ENCODE measurements at regions not wholly inside any gene's neighbourhood (a gene's known extent, or its start where the extent isn't known, plus 50 kb on each side); places are given as distances from the start of the nearest gene placed in this dataset.

DNA sequence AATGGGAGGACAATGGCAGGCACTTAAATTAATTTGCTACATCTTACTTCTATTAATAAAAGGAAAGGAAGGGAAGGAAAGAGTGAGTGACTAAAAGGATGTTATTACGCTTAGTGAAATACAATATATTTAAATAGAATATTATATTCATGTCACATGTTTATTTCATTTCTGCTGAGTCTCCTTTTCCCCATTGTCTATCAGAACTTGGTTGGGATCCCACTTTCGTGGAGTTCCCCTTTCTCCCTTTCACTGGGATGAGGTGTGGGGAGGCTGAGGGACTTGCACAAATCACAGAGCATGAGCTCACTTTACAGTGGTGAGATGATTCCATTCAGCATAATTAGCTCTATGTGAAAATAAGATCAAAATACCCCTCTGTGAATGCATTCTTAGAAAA, 730.6 kb downstream of the TSN start:
- Histone ChIP-seq H4K20me1 (ENCODE audit: control insufficient read depth, insufficient read depth, low read depth, low read length) (no peaks in the 10 kb centered on the region), H3K36me3 (ENCODE audit: control insufficient read depth, low read length) (no peaks in the 10 kb centered on the region), H3K9me2 (replicated peaks; ENCODE audit: control insufficient read depth, low read length) (no peaks in the 10 kb centered on the region), H3K4me1 (ENCODE audit: control insufficient read depth, low read length) (peaks cover 8% of the 10 kb centered on the region), H3K9me3 (ENCODE audit: control insufficient read depth, insufficient read depth, low read length) (no peaks in the 10 kb centered on the region), H3F3A (ENCODE audit: control insufficient read depth, insufficient read depth) (no peaks in the 10 kb centered on the region), H3K4me3 (ENCODE audit: low read length) (no peak overlapping the region), H3K4me2 (ENCODE audit: low read length) (no peak overlapping the region), H3K27ac (ENCODE audit: low read depth, low read length) (no peak overlapping the region), H3K79me2 (ENCODE audit: control insufficient read depth, low read length) (no peaks in the 10 kb centered on the region), H3K27me3 (ENCODE audit: control insufficient read depth, low read length) (no peaks in the 10 kb centered on the region)
- TF ChIP-seq EZH2phosphoT487 (IDR thresholded peaks at IDR 0.05; ENCODE audit: borderline replicate concordance, low read length) = no peak

DNA sequence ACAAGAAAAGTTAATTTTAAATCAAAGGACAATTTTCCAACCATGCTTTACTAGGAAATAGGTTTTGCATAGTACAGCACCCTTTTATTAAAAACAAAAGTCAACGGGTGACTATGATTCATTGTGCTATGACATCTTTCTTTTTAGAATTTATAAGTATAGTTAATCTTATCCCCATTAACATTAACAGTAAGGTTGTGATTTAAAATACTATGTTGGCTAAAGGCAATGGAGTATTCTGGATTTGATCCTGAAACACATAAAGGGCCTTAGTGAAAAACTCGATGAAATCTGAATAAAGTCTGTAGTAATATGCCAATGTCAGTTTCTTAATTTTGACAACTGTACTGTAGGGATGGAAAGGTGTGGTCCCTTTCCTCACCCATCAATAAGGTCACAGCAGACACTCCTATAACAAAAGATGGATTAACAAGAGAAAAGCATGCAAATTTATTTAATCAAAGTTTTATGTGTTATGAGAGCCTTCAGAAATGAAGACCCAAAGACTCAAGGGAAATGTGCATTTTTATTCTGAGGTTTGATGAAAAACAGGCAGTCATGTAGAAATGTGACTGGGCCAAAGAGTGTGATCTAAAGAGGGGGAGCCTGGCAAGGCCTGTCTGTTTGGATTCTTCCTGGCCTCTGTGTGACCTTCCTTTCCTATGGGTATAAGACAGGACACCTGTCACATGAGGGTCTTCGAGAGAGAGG, 731.4 kb downstream of the TSN start:
- no peak overlapping the region for H3K4me2 ChIP-seq (ENCODE audit: low read length)
- H3K4me3 ChIP-seq (ENCODE audit: low read length) = no peak overlapping the region
- H3F3A ChIP-seq (ENCODE audit: control insufficient read depth, insufficient read depth) = no peaks in the 10 kb centered on the region
- H3K27ac ChIP-seq (ENCODE audit: low read depth, low read length) = no peak overlapping the region
- H3K79me2 ChIP-seq (ENCODE audit: control insufficient read depth, low read length) = no peaks in the 10 kb centered on the region
- no peaks in the 10 kb centered on the region for H3K36me3 ChIP-seq (ENCODE audit: control insufficient read depth, low read length)
- no peaks in the 10 kb centered on the region for H3K27me3 ChIP-seq (ENCODE audit: control insufficient read depth, low read length)
- no peak for TF ChIP-seq EZH2phosphoT487 (IDR thresholded peaks at IDR 0.05; ENCODE audit: borderline replicate concordance, low read length)
- TF ChIP-seq, protein P1, sequence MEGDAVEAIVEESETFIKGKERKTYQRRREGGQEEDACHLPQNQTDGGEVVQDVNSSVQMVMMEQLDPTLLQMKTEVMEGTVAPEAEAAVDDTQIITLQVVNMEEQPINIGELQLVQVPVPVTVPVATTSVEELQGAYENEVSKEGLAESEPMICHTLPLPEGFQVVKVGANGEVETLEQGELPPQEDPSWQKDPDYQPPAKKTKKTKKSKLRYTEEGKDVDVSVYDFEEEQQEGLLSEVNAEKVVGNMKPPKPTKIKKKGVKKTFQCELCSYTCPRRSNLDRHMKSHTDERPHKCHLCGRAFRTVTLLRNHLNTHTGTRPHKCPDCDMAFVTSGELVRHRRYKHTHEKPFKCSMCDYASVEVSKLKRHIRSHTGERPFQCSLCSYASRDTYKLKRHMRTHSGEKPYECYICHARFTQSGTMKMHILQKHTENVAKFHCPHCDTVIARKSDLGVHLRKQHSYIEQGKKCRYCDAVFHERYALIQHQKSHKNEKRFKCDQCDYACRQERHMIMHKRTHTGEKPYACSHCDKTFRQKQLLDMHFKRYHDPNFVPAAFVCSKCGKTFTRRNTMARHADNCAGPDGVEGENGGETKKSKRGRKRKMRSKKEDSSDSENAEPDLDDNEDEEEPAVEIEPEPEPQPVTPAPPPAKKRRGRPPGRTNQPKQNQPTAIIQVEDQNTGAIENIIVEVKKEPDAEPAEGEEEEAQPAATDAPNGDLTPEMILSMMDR (IDR thresholded peaks at IDR 0.05; ENCODE audit: low read depth, low read length, poor library complexity, severe bottlenecking) = no peak
- H4K20me1 ChIP-seq (ENCODE audit: control insufficient read depth, insufficient read depth, low read depth, low read length) = no peaks in the 10 kb centered on the region
- no peaks in the 10 kb centered on the region for H3K9me3 ChIP-seq (ENCODE audit: control insufficient read depth, insufficient read depth, low read length)
- H3K4me1 ChIP-seq (ENCODE audit: control insufficient read depth, low read length) = peaks cover 3% of the 10 kb centered on the region
- no peaks in the 10 kb centered on the region for H3K9me2 ChIP-seq (replicated peaks; ENCODE audit: control insufficient read depth, low read length)

DNA sequence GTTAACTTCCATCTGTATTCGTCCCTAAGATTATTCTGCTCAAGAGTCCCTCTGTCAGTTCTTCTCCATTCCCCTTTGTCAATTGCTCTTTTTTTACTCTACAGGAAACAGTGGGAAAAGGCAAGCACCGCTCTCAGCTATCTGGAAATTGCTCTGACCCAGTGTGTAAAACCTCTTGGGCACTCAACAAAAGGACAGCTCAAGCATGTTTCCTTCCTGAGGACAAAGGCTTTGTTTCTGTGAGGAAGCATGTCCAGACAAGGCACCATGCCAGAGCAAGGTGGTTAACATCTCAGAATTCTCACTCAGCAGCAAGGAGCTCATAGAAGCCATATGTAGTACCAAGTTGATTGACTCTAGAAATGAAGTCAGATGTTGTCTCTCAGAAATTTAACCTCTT, 735.6 kb downstream of the TSN start:
- H3K4me2 ChIP-seq (ENCODE audit: low read length) = no peak overlapping the region
- no peak overlapping the region for H3K4me3 ChIP-seq (ENCODE audit: low read length)
- no peaks in the 10 kb centered on the region for H3K36me3 ChIP-seq (ENCODE audit: control insufficient read depth, low read length)
- H3K79me2 ChIP-seq (ENCODE audit: control insufficient read depth, low read length) = no peaks in the 10 kb centered on the region
- H3F3A ChIP-seq (ENCODE audit: control insufficient read depth, insufficient read depth) = no peaks in the 10 kb centered on the region
- no peaks in the 10 kb centered on the region for H4K20me1 ChIP-seq (ENCODE audit: control insufficient read depth, insufficient read depth, low read depth, low read length)
- H3K9me3 ChIP-seq (ENCODE audit: control insufficient read depth, insufficient read depth, low read length) = no peaks in the 10 kb centered on the region
- H3K4me1 ChIP-seq (ENCODE audit: control insufficient read depth, low read length) = no peaks in the 10 kb centered on the region
- no peaks in the 10 kb centered on the region for H3K27me3 ChIP-seq (ENCODE audit: control insufficient read depth, low read length)
- no peaks in the 10 kb centered on the region for H3K9me2 ChIP-seq (replicated peaks; ENCODE audit: control insufficient read depth, low read length)
- TF ChIP-seq, protein P1 (IDR thresholded peaks at IDR 0.05; ENCODE audit: low read depth, low read length, poor library complexity, severe bottlenecking) = no peak
- no peak for TF ChIP-seq EZH2phosphoT487 (IDR thresholded peaks at IDR 0.05; ENCODE audit: borderline replicate concordance, low read length)
- no peak overlapping the region for H3K27ac ChIP-seq (ENCODE audit: low read depth, low read length)

DNA sequence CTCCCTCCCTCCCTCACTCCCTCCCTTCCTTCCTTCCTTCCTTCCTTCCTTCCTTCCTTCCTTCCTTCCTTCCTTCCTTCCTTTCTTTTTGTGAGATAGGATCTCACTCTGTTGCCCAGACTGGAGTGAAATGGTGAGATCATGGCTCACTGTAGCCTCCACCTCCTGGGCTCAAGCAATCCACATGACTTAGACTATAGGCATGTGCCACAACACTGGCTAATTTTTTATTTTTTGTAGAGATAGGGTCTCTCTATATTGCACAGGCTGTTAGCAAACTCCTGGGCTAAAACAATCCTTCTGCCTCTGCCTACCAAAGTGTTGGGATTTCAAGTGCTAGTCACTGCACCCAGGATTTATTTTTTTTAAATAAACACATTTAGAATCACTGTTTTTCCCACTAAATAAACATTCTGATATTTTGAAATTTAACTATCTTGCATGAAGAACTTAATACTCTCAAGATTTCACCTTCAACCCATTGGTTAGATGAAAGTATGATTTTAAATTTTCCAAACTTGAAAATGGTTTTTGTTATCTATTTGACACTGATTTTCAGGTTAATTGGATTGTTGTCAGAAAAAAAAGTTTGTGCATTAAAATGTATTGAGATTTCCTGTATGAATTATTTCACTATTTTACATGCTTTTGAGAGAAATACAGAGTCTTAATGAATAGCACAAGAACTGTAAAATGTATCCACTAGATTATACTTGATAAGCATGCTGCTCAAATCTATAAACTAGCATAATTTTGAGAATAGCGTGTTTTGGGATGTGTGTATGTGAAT, 745.1 kb downstream of the TSN start:
- no peak overlapping the region for H3K27ac ChIP-seq (ENCODE audit: low read depth, low read length)
- H3K27me3 ChIP-seq (ENCODE audit: control insufficient read depth, low read length) = peaks cover 4% of the 10 kb centered on the region; the same call in 1 of the 2 replicates
- H3K36me3 ChIP-seq (ENCODE audit: control insufficient read depth, low read length) = no peaks in the 10 kb centered on the region
- no peaks in the 10 kb centered on the region for H3K9me2 ChIP-seq (replicated peaks; ENCODE audit: control insufficient read depth, low read length)
- H3K9me3 ChIP-seq (ENCODE audit: control insufficient read depth, insufficient read depth, low read length) = no peaks in the 10 kb centered on the region
- no peaks in the 10 kb centered on the region for H4K20me1 ChIP-seq (ENCODE audit: control insufficient read depth, insufficient read depth, low read depth, low read length)
- no peak overlapping the region for H3K4me3 ChIP-seq (ENCODE audit: low read length)
- no peaks in the 10 kb centered on the region for H3K79me2 ChIP-seq (ENCODE audit: control insufficient read depth, low read length)
- H3F3A ChIP-seq (ENCODE audit: control insufficient read depth, insufficient read depth) = no peaks in the 10 kb centered on the region
- TF ChIP-seq, protein P1 (IDR thresholded peaks at IDR 0.05; ENCODE audit: low read depth, low read length, poor library complexity, severe bottlenecking) = no peak
- TF ChIP-seq EZH2phosphoT487 (IDR thresholded peaks at IDR 0.05; ENCODE audit: borderline replicate concordance, low read length) = no peak
- H3K4me1 ChIP-seq (ENCODE audit: control insufficient read depth, low read length) = no peaks in the 10 kb centered on the region
- no peak overlapping the region for H3K4me2 ChIP-seq (ENCODE audit: low read length)
